22Rv1 (cell line): ENCODE measurements at regions not wholly inside any gene's neighbourhood (a gene's known extent, or its start where the extent isn't known, plus 50 kb on each side); places are given as distances from the start of the nearest gene placed in this dataset.

Experiments
- CTCF ChIP-seq: fragments of 450-650 bp; IDR thresholded peaks from 2 replicates; pipeline ENCODE4 v1.5.1; 2017; ENCODE audit warnings: mild to moderate bottlenecking
- ZFX ChIP-seq: fragments of 450-650 bp; IDR thresholded peaks from 2 replicates; pipeline ENCODE4 v1.6.1; 2017; ENCODE audit warnings: antibody characterized with exemption, borderline replicate concordance

- TF ChIP-seq ZFX (no peak), CTCF (no peak)
Measured at GRCh38 chr5:87102841-87103240, 164.8 kb upstream of the RASA1 start.
